Hematopoietic multipotent progenitor cell treated with erythropoietin and hydrocortisone succinate and interleukin-3 and kit ligand, for 4 days (in vitro differentiated cells): ENCODE measurements at regions not wholly inside any gene's neighbourhood (a gene's known extent, or its start where the extent isn't known, plus 50 kb on each side); places are given as distances from the start of the nearest gene placed in this dataset.
"Not testable (repeated sequence)": the region's sequence is repeated elsewhere in the genome, so short reads cannot be mapped to it uniquely, and the experiment has no call there.

ENCODE experiments used
- DNase-seq: peaks from one replicate; pipeline ENCODE4 v3.0.0-alpha.2; 2015

GRCh38 chr6:100084316-100084990 is 90.4 kb upstream of the MCHR2 start:
- no peak for DNase-seq

GRCh38 chr6:100078509-100078908 is 84.5 kb upstream of the MCHR2 start:
- peak; percentile 10 for DNase-seq

GRCh38 chr6:100065348-100065747 is 71.3 kb upstream of the MCHR2 start:
- peak; percentile 15 for DNase-seq

GRCh38 chr6:100062621-100063020 is 68.6 kb upstream of the MCHR2 start:
- no peak for DNase-seq

- no peak for DNase-seq
Measured at GRCh38 chr6:100057941-100058340, 63.9 kb upstream of the MCHR2 start.

GRCh38 chr6:100050550-100050949 is 56.5 kb upstream of the MCHR2 start:
- DNase-seq: no peak

GRCh38 chr6:100043961-100044360 is 49.9 kb upstream of the MCHR2 start:
- DNase-seq: not testable (repeated sequence)
